NCI-H2081 (cell line): ENCODE measurements at regions not wholly inside any gene's neighbourhood (a gene's known extent, or its start where the extent isn't known, plus 50 kb on each side); places are given as distances from the start of the nearest gene placed in this dataset.

Experiments
- DNase-seq, 2 experiments: peaks; one replicate each; lab custom pipeline; 2025; lab: John Stamatoyannopoulos, UW

DNA sequence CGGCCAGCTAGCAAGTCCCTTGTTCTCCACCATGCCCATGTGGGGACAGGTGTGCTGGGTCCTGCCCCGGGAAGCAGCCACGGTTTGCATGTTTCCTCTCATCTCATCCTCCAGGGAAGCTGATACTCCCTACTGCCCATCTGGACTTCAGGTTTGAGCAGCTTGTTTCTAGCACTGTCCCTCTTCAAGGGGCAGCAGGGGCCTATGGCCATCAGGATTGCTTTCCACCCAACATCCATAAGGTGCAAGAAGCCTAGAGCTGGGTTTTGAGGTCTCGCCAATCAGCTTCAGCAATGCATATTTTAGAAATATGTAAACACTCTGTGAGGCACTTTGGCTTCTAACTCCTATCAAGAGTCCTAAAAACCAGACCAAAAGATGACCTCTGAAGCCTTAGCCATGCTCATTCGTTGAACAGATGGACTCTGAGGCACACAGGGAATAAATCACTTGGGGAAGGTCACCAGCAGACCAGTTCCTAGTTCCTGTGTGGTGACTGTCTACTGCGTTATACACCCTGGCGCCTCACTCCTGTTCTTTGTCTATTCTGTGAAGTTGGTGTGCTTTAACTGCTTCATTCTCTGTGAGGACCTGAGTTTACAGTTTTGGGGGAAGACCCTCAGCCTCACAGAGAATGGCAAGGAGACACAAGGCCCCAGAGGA lies 192.6 kb upstream of the TWIST2 start:
- DNase-seq, result no peak

- no peak for DNase-seq
These were observed 191.7 kb upstream of the TWIST2 start for GRCh38 chr2:238655974-238656722.

- no peak for DNase-seq
These were observed 190.5 kb upstream of the TWIST2 start for GRCh38 chr2:238657132-238658053.

GRCh38 chr2:238658054-238658407 lies 189.9 kb upstream of the TWIST2 start:
- no peak for DNase-seq

DNA sequence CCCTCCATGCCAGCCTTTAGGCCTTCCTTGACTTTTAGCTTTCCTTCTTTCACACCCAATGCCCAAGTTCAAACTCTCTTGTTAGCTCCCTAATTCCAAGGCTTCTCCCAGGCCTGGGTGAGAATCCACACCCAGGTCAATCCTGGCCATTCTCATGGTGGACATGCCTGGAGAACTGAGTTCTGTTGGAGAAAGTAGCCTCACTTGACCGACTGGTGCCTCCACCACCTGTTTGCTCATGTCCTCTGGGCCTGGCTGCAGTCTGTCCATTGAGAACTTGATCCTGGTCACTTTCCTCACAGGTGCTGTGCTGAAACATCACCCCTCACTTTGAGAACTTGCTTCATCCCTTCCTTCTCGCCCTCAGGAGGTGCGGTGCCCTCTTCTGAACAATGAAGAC lies 189.1 kb upstream of the TWIST2 start:
- DNase-seq, result no peak

DNA sequence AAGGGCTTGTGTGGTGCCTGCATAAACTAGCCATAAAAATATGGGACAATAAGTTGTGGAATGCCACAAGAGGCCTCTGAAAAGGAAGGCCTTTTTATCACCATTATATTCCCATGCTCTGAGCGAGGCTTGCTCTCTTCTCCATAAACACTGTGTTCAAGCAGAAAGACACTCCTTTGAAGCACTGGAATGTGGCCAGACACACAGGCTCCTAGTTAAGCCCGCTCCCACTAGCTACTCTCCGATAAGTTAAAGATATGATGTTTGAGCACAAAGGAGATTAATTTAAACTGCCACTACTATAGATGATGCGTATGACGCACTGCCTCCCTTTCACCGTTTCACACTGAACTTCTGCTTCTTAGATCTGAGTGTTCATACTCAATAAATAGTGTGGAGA lies 188.7 kb upstream of the TWIST2 start:
- DNase-seq, result no peak

DNA sequence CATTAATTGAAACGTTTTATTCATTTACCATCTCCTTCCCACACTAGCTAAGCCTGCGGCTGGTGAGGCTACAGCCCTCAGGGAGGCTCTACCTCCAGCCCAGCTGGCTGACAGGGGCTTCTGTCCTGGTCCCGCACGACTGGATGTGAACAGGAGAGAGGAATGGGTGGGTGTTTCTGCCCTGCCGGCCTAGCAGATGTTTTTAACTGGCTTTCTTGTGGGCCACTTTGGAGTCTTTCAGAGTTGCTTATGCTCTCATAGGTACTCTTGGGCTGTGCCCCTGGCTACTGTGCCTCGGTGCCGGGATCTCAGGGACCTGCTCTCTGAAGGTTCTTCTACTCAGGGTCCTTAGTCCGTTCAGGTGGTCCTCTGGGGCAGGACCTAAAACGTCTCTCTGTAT lies 184.3 kb upstream of the TWIST2 start:
- DNase-seq, result no peak

GRCh38 chr2:238665919-238666318 lies 182.0 kb upstream of the TWIST2 start:
- no peak for DNase-seq

- DNase-seq, result no peak
These were observed 181.3 kb upstream of the TWIST2 start for GRCh38 chr2:238666543-238666942.

GRCh38 chr2:238667008-238667407 lies 180.9 kb upstream of the TWIST2 start:
- DNase-seq, result no peak

DNA sequence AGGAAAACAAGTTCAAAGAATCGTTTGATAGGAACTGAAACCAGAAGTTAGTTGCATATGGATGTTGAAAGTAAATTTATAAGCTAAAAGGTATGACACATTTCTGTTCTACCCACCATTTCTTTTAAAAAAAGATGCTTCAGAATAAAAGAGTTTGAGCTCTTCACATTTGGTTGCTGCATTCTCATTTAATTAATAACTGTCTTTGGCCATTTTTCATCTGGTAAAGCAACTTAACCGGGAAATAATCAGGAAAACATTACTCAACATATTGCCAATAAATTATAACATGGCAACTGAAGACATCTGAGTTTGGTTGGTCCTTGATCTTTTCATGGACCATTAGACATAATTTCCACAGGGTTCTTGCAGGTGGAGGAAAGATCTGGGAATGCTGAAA lies 180.2 kb upstream of the TWIST2 start:
- no peak for DNase-seq

- no peak for DNase-seq
These were observed 179.5 kb upstream of the TWIST2 start for GRCh38 chr2:238668426-238668825.

- no peak for DNase-seq
These were observed 178.8 kb upstream of the TWIST2 start for GRCh38 chr2:238669046-238669445.

- DNase-seq, result no peak
These were observed 178.3 kb upstream of the TWIST2 start for GRCh38 chr2:238669581-238670080.

DNA sequence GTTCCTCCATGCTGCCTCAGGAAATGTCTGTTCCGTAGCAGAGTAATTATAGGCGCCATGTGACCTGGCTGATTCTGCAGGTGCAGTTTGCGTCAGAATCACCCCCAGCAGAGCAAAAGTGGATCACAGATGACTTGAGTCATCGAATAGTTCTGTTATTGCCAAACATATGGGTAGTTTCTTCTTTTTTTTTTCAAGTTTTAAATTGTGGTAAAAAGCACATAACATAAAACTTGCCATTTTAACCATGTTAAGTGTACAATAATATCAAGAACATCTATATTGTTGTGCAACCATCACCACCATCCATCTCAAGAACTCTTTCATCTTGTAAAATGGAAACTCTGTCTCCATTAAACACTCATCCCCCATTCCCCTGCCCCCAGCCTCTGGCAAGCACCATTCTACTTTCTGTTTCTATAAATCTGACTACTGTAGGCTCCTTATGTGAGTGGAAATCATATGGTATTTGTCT lies 177.7 kb upstream of the TWIST2 start:
- DNase-seq, result no peak

DNA sequence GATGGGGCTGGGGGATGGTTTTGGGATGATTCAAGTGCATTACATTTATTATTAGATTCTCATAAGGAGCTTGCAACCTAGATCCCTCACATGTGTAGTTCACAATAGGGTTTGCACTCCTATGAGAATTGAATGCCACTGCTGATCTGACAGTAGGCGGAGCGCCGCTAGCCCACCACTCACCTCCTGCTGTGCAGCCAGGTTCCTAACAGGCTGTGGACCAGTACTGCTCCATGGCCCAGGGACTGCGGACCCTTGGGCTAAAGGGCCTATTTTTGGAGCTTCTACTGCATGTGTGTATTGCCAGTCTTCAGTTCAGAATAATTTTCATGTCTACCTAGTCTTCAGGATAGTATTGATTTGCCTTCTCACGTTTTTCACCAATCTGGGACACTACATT lies 165.3 kb upstream of the TWIST2 start:
- DNase-seq, result no peak

GRCh38 chr2:238684362-238685326 lies 163.2 kb upstream of the TWIST2 start:
- DNase-seq, result no peak

DNA sequence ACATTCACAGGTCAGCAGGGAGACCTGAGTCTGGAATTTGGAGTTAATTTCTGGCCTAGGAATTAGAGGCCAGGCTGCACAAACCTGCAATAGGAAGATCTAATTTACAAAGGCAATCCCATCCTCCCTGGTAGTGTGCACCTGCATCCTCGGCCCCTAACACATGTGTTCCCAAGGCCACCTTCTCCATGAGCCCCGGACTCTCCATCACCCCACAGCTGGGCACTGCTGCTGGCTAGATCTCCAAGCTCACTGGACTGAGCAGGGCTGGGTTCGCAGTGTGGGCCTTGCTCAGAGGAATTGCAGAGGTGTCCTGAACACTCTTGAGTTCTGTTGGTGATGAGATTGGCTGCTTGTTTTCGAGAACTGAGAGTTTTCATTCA lies 162.6 kb upstream of the TWIST2 start:
- DNase-seq, result no peak

DNA sequence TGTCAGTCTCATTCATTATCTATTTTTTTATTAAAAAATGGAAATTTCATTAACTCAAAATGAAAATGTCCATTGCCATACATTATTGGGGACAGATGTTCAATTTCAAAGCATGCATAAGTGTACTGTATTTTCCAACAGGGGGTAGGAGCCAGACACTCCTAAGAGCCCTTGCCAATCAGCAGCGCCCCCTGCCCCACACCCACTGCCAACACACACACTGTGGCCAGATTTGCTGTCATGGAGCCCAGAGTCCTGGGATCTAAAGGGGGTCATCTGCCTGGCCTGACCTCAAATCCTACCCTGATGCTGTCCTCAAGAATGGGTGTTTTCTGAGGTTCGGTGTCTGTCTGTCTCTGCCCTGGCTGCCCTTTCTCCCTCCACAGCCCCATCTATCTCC lies 162.2 kb upstream of the TWIST2 start:
- no peak for DNase-seq

GRCh38 chr2:238686223-238686622 lies 161.7 kb upstream of the TWIST2 start:
- no peak for DNase-seq
